ENCODE measurements at regions not wholly inside any gene's neighbourhood (a gene's known extent, or its start where the extent isn't known, plus 50 kb on each side); places are given as distances from the start of the nearest gene placed in this dataset.

- DNase-seq (no peak), ATAC-seq (ENCODE audit: low FRiP score in 2 of 2) (no peak)
- Histone ChIP-seq H3K36me3 (no peaks in the 10 kb centered on the region), H3K4me3 (no peak overlapping the region), H3K27me3 (no peaks in the 10 kb centered on the region), H3K27ac (no peak overlapping the region), H3K9me3 (no peaks in the 10 kb centered on the region), H3K4me1 (no peaks in the 10 kb centered on the region)
- TF ChIP-seq CTCF (IDR thresholded peaks at IDR 0.05), result no peak
- TF ChIP-seq POLR2A (IDR thresholded peaks at IDR 0.05), result no peak
- TF ChIP-seq POLR2AphosphoS5 (IDR thresholded peaks at IDR 0.05), result no peak
- no peak for TF ChIP-seq EP300 (IDR thresholded peaks at IDR 0.05)
- WGBS, 2 donors, result 77 to 79% methylated on average over 8 of the region's 8 CpGs
These were observed 509.0 kb downstream of the BUD13 start for GRCh38 chr11:116263770-116264169.

GRCh38 chr11:116263019-116263418, 509.8 kb downstream of the BUD13 start:
- Histone ChIP-seq H3K4me3 (no peak overlapping the region), H3K27me3 (no peaks in the 10 kb centered on the region), H3K36me3 (no peaks in the 10 kb centered on the region), H3K9me3 (no peaks in the 10 kb centered on the region), H3K4me1 (no peaks in the 10 kb centered on the region), H3K27ac (no peak overlapping the region)
- ATAC-seq (ENCODE audit: low FRiP score in 2 of 2), result no peak
- no peak for TF ChIP-seq POLR2A (IDR thresholded peaks at IDR 0.05)
- no peak for TF ChIP-seq POLR2AphosphoS5 (IDR thresholded peaks at IDR 0.05)
- no peak for TF ChIP-seq EP300 (IDR thresholded peaks at IDR 0.05)
- TF ChIP-seq CTCF (IDR thresholded peaks at IDR 0.05), result no peak
- 39 to 44% methylated on average over 2 to 3 of the region's 3 CpGs for WGBS, 2 donors
- DNase-seq, result no peak

DNA sequence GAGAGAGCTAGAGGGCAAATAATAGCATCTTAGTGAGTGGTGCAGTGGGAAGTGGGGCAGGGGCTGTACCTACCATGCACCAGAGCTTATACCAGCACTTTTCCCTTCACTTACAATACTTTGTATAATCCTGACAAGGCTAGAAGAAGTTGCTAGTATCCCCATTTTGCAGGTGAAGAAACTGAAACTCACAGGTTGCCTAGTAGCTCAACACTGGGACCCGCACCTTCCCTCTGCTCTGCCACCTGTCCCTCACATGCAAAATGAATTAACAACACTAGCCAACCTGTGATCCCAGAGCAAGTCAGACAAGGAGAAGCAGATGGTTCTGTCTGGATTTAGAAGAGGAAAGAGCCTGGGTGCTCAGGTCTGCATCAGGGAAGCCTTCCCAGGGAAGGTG, 510.4 kb downstream of the BUD13 start:
- no peaks in the 10 kb centered on the region for H3K9me3 ChIP-seq
- 90 to 100% methylated on average over 1 of the region's 1 CpG for WGBS, 2 donors
- H3K4me1 ChIP-seq, result no peaks in the 10 kb centered on the region
- H3K36me3 ChIP-seq, result no peaks in the 10 kb centered on the region
- no peak for TF ChIP-seq CTCF (IDR thresholded peaks at IDR 0.05)
- TF ChIP-seq POLR2AphosphoS5 (IDR thresholded peaks at IDR 0.05), result no peak
- TF ChIP-seq EP300 (IDR thresholded peaks at IDR 0.05), result no peak
- TF ChIP-seq POLR2A (IDR thresholded peaks at IDR 0.05), result no peak
- ATAC-seq (ENCODE audit: low FRiP score in 2 of 2) (no peak), DNase-seq (no peak)
- H3K27ac ChIP-seq, result no peak overlapping the region
- H3K4me3 ChIP-seq, result no peak overlapping the region
- H3K27me3 ChIP-seq, result no peaks in the 10 kb centered on the region

- no peak overlapping the region for H3K27ac ChIP-seq
- DNase-seq (no peak), ATAC-seq (ENCODE audit: low FRiP score in 2 of 2) (no peak)
- H3K4me1 ChIP-seq, result no peaks in the 10 kb centered on the region
- H3K36me3 ChIP-seq, result no peaks in the 10 kb centered on the region
- H3K27me3 ChIP-seq, result no peaks in the 10 kb centered on the region
- no peaks in the 10 kb centered on the region for H3K9me3 ChIP-seq
- WGBS, 2 donors, result 79 to 80% methylated on average over 8 of the region's 8 CpGs
- no peak overlapping the region for H3K4me3 ChIP-seq
- TF ChIP-seq EP300 (IDR thresholded peaks at IDR 0.05), result no peak
- TF ChIP-seq CTCF (IDR thresholded peaks at IDR 0.05), result no peak
- TF ChIP-seq POLR2AphosphoS5 (IDR thresholded peaks at IDR 0.05), result no peak
- TF ChIP-seq POLR2A (IDR thresholded peaks at IDR 0.05), result no peak
These were observed 511.2 kb downstream of the BUD13 start for GRCh38 chr11:116261606-116262005.

DNA sequence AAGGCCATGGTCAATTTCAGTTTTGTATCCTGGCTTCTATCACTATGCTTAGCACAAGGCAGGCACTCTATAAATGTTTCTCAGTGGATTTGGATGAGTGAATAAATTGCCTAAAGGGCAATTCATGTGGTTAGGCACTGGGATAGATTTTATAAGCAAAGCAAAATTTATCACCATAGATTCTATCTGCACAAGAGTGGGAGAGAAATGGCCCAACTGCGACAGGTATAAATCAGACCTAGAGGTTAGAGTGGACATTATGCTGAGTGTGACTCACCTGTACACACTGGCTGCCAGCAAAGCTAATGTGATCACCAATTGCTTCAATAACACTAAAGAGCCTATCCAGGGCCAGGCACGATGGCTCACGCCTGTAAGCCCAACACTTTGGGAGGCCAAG, 514.0 kb downstream of the BUD13 start:
- no peak for ATAC-seq (ENCODE audit: low FRiP score in 2 of 2)
- Histone ChIP-seq H3K9me3 (no peaks in the 10 kb centered on the region), H3K4me1 (no peaks in the 10 kb centered on the region), H3K4me3 (no peak overlapping the region), H3K27me3 (no peaks in the 10 kb centered on the region), H3K36me3 (no peaks in the 10 kb centered on the region), H3K27ac (no peak overlapping the region)
- DNase-seq, result no peak
- no peak for TF ChIP-seq CTCF (IDR thresholded peaks at IDR 0.05)
- no peak for TF ChIP-seq POLR2A (IDR thresholded peaks at IDR 0.05)
- no peak for TF ChIP-seq EP300 (IDR thresholded peaks at IDR 0.05)
- TF ChIP-seq POLR2AphosphoS5 (IDR thresholded peaks at IDR 0.05), result no peak
- WGBS, 2 donors, result 93 to 94% methylated on average over 2 to 3 of the region's 3 CpGs
